ENCODE measurements at regions not wholly inside any gene's neighbourhood (a gene's known extent, or its start where the extent isn't known, plus 50 kb on each side); places are given as distances from the start of the nearest gene placed in this dataset.

DNA sequence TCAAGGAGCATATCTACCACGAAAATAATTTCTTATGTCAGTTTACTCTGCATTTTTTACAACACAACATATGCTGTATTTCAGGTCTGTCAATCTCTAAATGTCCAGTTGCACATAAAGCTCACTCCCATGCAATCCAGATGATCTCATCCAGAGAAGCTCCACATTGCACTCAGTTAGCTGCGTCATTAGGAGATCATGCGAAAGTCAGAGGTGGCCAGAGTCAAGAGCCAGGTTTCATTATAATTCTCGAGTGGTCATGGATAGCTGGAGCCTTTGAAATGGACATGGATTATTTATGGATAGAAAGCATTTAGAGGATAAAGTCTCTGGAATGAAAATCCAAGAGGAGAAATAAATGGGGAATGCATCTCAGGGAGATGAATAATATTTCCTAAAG lies 232.3 kb downstream of the GAS1 start:
- TF ChIP-seq SMC3 (conservative IDR thresholded peaks at IDR 0.05; ENCODE audit: poor library complexity) (no peak), REST (IDR thresholded peaks at IDR 0.05; ENCODE audit: borderline replicate concordance) (no peak), POLR2AphosphoS5 (IDR thresholded peaks at IDR 0.05) (no peak), RAD21 (conservative IDR thresholded peaks at IDR 0.05) (no peak), EZH2 (IDR thresholded peaks at IDR 0.05; ENCODE audit: borderline replicate concordance, insufficient read depth, low read length, poor library complexity, severe bottlenecking) (no peak), EP300 (conservative IDR thresholded peaks at IDR 0.05; ENCODE audit: poor library complexity, severe bottlenecking) (no peak), TAF1 (IDR thresholded peaks at IDR 0.05; ENCODE audit: low read depth) (no peak)
- TF ChIP-seq, protein P1, sequence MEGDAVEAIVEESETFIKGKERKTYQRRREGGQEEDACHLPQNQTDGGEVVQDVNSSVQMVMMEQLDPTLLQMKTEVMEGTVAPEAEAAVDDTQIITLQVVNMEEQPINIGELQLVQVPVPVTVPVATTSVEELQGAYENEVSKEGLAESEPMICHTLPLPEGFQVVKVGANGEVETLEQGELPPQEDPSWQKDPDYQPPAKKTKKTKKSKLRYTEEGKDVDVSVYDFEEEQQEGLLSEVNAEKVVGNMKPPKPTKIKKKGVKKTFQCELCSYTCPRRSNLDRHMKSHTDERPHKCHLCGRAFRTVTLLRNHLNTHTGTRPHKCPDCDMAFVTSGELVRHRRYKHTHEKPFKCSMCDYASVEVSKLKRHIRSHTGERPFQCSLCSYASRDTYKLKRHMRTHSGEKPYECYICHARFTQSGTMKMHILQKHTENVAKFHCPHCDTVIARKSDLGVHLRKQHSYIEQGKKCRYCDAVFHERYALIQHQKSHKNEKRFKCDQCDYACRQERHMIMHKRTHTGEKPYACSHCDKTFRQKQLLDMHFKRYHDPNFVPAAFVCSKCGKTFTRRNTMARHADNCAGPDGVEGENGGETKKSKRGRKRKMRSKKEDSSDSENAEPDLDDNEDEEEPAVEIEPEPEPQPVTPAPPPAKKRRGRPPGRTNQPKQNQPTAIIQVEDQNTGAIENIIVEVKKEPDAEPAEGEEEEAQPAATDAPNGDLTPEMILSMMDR (IDR thresholded peaks at IDR 0.05; ENCODE audit: poor library complexity, severe bottlenecking): no peak

Data from neural cell (in vitro differentiated cells).